ENCODE measurements at regions not wholly inside any gene's neighbourhood (a gene's known extent, or its start where the extent isn't known, plus 50 kb on each side); places are given as distances from the start of the nearest gene placed in this dataset.
A peak's percentile ranks its signal among the peaks of the same experiment; 100 is the strongest.
"Not testable (repeated sequence)": the region's sequence is repeated elsewhere in the genome, so short reads cannot be mapped to it uniquely, and the experiment has no call there.

DNA sequence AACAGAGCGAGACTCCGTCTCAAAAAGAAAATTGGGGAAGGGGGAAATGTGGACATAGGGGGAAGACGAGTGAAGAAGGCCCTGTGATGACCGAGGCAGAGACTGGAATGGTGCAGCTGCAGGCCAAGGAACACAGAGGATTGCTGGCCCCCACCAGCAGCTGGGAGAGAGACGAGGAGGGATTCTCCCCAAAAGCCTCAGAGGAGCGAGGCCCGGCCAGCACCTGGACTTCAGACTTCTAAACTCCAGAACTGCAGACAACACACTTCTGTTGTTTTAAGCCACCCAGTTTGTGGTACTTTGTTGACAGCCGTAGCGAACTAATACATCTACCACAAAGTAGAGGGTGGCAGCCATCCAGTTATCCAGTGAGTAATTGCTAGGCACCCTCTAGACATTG, 124.6 kb downstream of the ATPSCKMT start:
- DNase-seq: no peak

DNA sequence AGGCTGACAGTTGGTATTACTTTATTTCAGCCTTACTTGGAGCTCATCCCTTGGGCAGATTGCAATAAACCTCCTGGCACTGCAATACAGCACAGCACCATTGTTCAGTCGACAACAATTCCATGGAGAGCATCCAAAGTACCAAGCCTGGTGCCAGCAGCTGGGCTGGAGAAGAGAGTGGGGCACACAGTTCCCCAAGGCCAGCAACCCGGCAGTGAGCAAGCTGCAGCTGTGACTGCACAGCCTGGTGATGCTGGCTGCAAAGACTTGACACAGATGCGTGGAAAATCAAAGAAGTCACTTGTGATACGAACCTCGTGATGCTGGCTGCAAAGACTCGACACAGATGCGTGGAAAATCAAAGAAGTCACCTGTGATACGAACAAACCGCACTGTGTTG, 125.4 kb downstream of the ATPSCKMT start:
- no peak for DNase-seq

- no peak for DNase-seq
Measured at GRCh38 chr5:10123254-10123989, 126.3 kb downstream of the ATPSCKMT start.

GRCh38 chr5:10122076-10122726, 127.5 kb downstream of the ATPSCKMT start:
- no peak for DNase-seq

- no peak for DNase-seq
Measured at GRCh38 chr5:10120934-10121333, 128.8 kb downstream of the ATPSCKMT start.

GRCh38 chr5:10118150-10118549, 131.5 kb downstream of the ATPSCKMT start:
- DNase-seq: no peak

DNA sequence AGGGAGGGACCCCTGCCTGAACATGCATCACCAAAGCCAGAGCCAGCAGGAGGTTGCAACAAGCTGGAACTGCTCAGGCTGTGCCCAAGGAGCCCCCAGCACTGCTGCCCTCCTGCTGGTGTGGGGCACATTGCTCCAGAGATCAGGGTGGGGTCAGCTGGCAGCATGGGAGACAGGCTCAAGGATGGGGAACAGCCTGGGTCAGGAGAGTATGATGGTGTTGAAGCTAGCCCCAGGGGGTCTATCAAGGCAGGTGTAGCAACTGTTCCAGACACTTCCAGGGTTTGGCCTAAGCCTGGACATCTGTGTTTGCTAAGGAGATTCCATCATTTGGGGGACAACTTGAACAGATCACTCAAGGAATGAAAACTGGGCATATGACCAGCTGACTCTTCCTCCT, 133.1 kb downstream of the ATPSCKMT start:
- DNase-seq: no peak

DNA sequence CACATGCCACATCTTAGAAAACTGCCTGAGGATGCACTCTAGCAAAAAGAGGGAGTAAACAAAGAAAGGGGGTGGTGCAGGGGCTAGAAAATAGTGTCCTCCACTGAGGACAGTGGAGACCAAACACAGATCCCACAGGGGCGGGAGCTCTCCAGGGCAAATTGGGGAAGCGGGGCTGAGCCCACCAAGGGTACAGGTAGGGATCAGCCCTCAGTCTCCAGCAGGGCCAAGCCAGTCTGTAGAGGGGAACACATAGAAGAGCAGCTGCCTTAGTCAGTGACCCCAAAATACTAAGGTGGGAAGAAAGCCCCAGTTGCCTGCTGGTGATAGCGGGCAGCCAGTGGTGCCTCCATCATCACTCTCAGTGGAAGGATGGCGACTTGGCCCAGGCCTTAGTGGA, 134.0 kb downstream of the ATPSCKMT start:
- no peak for DNase-seq

- DNase-seq: peak; percentile 26
Measured at GRCh38 chr5:10111571-10111970, 138.1 kb downstream of the ATPSCKMT start.

GRCh38 chr5:10110228-10110627, 139.5 kb downstream of the ATPSCKMT start:
- DNase-seq: no peak

GRCh38 chr5:10109299-10109698, 140.4 kb downstream of the ATPSCKMT start:
- no peak for DNase-seq

- DNase-seq: no peak
Measured at GRCh38 chr5:10106806-10107205, 142.9 kb downstream of the ATPSCKMT start.

- DNase-seq: no peak
Measured at GRCh38 chr5:10106285-10106684, 143.4 kb downstream of the ATPSCKMT start.

GRCh38 chr5:10102706-10103497, 146.8 kb downstream of the ATPSCKMT start:
- no peak for DNase-seq

DNA sequence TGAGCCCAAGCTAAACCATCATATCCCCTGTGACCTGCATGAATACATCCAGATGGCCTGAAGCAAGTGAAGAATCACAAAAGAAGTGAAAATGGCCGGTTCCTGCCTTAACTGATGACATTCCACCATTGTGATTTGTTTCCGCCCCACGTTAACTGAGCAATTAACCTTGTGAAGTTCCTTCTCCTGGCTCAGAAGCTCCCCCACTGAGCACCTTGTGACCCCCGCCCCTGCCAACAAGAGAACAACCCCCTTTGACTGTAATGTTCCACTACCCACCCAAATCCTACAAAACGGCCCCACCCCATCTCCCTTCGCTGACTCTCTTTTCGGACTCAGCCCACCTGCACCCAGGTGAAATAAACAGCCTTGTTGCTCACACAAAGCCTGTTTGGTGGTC, 147.5 kb downstream of the ATPSCKMT start:
- not testable (repeated sequence) for DNase-seq

GRCh38 chr5:10099548-10099947, 150.1 kb downstream of the ATPSCKMT start:
- DNase-seq: no peak

DNA sequence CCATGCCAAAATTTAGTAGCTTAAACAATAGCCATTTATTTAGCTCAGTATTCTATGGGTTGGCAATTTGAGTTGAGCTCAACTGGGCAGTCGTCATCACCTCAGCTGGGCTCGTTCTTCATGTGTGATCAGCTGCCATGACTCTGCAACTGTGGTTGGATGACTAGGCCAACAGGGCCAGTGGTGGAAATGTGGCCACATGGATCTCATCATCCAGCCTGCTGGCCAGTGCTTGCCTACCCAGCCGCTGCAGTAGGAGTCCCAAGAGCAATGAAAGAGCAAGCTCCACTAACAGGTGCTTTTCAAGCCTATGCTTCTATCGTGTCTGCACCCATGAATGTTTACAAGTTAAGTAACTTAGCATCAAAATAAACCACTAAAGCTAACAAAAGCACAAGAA, 158.0 kb downstream of the ATPSCKMT start:
- no peak for DNase-seq

GRCh38 chr5:10090074-10090473, 159.6 kb downstream of the ATPSCKMT start:
- DNase-seq: no peak

DNA sequence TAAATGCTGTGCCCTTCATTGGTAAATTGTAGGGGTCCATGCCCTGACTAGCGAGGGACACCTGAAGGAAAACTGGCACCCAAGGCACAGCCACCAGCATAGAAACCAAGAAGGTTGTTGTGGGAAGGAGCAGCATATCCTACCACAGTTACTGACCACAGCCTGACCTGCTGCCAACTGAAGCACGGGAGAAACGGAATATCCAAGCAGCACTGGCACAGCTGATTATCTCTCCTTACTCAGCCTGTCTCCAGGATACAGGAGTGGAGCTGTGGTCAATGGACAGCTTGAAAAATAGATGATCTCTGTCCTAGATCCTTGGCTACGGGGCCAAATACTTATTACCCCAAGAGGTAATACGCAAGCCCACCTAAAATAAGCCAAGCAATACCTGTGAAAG, 164.5 kb downstream of the ATPSCKMT start:
- no peak for DNase-seq

GRCh38 chr5:10081584-10081983, 168.1 kb downstream of the ATPSCKMT start:
- no peak for DNase-seq

- DNase-seq: no peak
Measured at GRCh38 chr5:10077791-10078545, 171.7 kb downstream of the ATPSCKMT start.

DNA sequence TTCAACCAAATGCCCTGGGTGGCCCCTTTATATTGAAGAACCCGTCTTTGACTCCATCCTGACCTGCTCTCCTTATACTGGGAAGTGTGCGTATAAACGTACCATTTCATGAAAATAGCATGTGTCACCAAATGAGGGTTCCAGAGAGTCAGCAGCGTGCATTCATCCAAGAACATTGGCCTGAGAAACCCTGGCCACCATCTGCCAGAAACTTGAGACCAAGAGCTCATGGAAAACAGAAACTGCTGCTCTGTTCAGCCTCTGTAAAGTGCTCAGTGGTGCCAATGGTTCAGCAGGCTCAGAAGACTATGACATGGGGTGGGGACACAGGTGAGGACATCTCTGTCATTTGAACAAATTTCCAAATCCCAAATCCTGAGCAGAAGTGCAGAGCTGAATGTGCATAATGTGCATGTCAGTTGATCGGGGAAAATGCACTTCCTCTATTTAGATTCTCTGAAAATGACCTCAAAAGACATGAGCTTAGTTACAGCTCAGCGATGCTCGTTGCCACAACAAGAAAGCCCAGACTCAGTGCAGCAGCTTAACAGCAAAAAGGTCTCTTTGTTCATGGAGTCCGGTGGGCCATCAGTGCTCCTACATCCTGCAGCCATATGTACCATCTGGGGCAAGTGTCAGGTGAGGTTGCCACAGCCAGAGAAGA, 176.1 kb downstream of the ATPSCKMT start:
- DNase-seq: no peak

All from GDM1 (cell line).